ENCODE measurements at regions not wholly inside any gene's neighbourhood (a gene's known extent, or its start where the extent isn't known, plus 50 kb on each side); places are given as distances from the start of the nearest gene placed in this dataset.
"Not testable (repeated sequence)": the region's sequence is repeated elsewhere in the genome, so short reads cannot be mapped to it uniquely, and the experiment has no call there.

DNA sequence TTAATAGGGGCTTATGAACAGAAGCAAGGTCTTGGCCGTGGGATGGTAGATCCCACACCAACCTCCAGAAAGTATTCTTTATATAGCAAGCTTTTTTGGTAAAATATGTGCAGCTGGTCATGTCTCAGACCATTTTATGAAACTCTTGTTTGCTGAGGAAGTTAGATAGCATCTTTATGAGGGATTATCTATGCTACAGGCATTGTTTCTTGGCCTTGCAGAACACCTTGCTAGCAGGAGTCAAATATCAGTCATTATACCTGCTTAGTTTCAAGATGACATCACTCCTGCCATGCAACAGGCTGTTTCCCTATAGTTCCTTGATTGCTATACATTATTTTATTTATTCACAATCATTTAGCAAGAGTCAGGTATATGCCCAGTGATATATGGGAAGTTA, 84.8 kb upstream of the LRFN5 start:
- no peaks in the 10 kb centered on the region for H3K79me2 ChIP-seq (ENCODE audit: insufficient read depth, low read length)
- H2BK12ac ChIP-seq (ENCODE audit: insufficient read length, low read depth, low read length): no peak overlapping the region
- H3K9ac ChIP-seq (ENCODE audit: extremely low read depth, insufficient read length, low read length): no peak overlapping the region
- no peaks in the 10 kb centered on the region for H3K27me3 ChIP-seq (ENCODE audit: insufficient read depth, low read length)
- WGBS (ENCODE audit: extremely low coverage, insufficient read length, low lambda C conversion rate): no CpG with 5 or more reads among the region's 1 CpG
- H3K4me1 ChIP-seq (ENCODE audit: insufficient read depth, low read length): no peaks in the 10 kb centered on the region; the same call in 1 of the 2 replicates
- H3K27ac Mint-ChIP-seq: peak overlapping the region in 2 of 3 experiments; percentile 57 to 82; a peak in 2 of 7 replicates
- no peak overlapping the region for H4K8ac ChIP-seq (replicated peaks; ENCODE audit: insufficient read length, low read depth, low read length)
- TF ChIP-seq, protein P1, sequence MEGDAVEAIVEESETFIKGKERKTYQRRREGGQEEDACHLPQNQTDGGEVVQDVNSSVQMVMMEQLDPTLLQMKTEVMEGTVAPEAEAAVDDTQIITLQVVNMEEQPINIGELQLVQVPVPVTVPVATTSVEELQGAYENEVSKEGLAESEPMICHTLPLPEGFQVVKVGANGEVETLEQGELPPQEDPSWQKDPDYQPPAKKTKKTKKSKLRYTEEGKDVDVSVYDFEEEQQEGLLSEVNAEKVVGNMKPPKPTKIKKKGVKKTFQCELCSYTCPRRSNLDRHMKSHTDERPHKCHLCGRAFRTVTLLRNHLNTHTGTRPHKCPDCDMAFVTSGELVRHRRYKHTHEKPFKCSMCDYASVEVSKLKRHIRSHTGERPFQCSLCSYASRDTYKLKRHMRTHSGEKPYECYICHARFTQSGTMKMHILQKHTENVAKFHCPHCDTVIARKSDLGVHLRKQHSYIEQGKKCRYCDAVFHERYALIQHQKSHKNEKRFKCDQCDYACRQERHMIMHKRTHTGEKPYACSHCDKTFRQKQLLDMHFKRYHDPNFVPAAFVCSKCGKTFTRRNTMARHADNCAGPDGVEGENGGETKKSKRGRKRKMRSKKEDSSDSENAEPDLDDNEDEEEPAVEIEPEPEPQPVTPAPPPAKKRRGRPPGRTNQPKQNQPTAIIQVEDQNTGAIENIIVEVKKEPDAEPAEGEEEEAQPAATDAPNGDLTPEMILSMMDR (conservative IDR thresholded peaks at IDR 0.05): no peak
- no peaks in the 10 kb centered on the region for H4K20me1 ChIP-seq (ENCODE audit: control insufficient read depth, insufficient read depth, insufficient read length)
- no peak overlapping the region for H3K23ac ChIP-seq (ENCODE audit: insufficient read length, low read depth, low read length)
- no peak for DNase-seq
- no peaks in the 10 kb centered on the region for H3K9me3 ChIP-seq (ENCODE audit: control insufficient read depth, low read depth, low read length)
- no peak overlapping the region for H3K4me3 Mint-ChIP-seq
- H2AK5ac ChIP-seq (ENCODE audit: insufficient read length, low read length): no peak overlapping the region
- H2AFZ ChIP-seq (ENCODE audit: low read length): no peak overlapping the region
- H4K5ac ChIP-seq (ENCODE audit: insufficient read length, low read depth, low read length): no peak overlapping the region
- peaks cover 0 to 33% of the 10 kb centered on the region in 2 experiments; a peak in 2 of 4 replicates for H3K4me1 Mint-ChIP-seq
- H3K9me3 Mint-ChIP-seq: peaks cover 6 to 15% of the 10 kb centered on the region in 2 experiments; a peak in 4 of 5 replicates
- no peaks in the 10 kb centered on the region; the same call in none of the 2 replicates for H3K27me3 Mint-ChIP-seq (ENCODE audit: low read depth)
- peaks cover 7 to 13% (median 7%) of the 10 kb centered on the region in 3 experiments for H3K36me3 Mint-ChIP-seq (ENCODE audit: insufficient read depth in 1 of 3, low read depth in 3 of 3)
- no peak overlapping the region for H2BK5ac ChIP-seq (ENCODE audit: insufficient read length, low read length)
- H2BK120ac ChIP-seq (ENCODE audit: low read depth, low read length, poor library complexity, severe bottlenecking): no peak overlapping the region
- H2BK15ac ChIP-seq (ENCODE audit: low read depth, low read length): no peak overlapping the region
- no peak overlapping the region for H3K27ac ChIP-seq (ENCODE audit: insufficient read length, low read depth, low read length)
- H3K4me2 ChIP-seq (ENCODE audit: insufficient read depth, insufficient read length, low read length): no peak overlapping the region
- H3K23me2 ChIP-seq (ENCODE audit: insufficient read length, low read depth, low read length, poor library complexity, severe bottlenecking): no peaks in the 10 kb centered on the region
- no peak overlapping the region for H3K4ac ChIP-seq (ENCODE audit: low read depth, low read length)
- H3K79me1 ChIP-seq (ENCODE audit: insufficient read depth, low read depth, low read length, poor library complexity, severe bottlenecking): no peaks in the 10 kb centered on the region
- no peak overlapping the region for H4K91ac ChIP-seq (ENCODE audit: insufficient read length, low read depth, low read length)
- no peak overlapping the region for H2BK20ac ChIP-seq (ENCODE audit: low read depth, low read length, poor library complexity, severe bottlenecking)
- H3K56ac ChIP-seq (ENCODE audit: insufficient read length, low read depth, low read length): no peak overlapping the region
- no peak overlapping the region for H3K18ac ChIP-seq (ENCODE audit: insufficient read length, low read depth, low read length)
- no peak overlapping the region for H3K14ac ChIP-seq (ENCODE audit: insufficient read depth, low read length)
- no peak overlapping the region for H3T11ph ChIP-seq (ENCODE audit: low read length)

DNA sequence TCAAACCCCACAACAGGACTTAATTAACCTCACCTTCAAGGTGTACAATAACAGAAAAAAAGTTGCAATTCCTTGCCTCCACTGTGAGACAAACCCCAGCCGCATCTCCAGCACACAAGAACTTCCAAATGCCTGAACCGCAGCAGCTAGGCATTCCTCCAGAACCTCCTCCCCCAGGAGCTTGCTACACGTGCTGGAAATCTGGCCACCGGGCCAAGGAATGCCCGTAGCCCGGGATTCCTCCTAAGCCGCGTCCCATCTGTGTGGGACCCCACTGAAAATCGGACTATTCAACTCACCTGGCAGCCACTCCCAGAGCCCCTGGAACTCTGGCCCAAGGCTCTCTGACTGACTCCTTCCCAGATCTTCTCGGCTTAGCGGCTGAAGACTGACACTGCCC, 88.6 kb upstream of the LRFN5 start:
- not testable (repeated sequence) for H3K4me1 ChIP-seq (ENCODE audit: insufficient read depth, low read length); H2AK5ac ChIP-seq (ENCODE audit: insufficient read length, low read length); H3K9me3 ChIP-seq (ENCODE audit: control insufficient read depth, low read depth, low read length); H2BK120ac ChIP-seq (ENCODE audit: low read depth, low read length, poor library complexity, severe bottlenecking); H2AFZ ChIP-seq (ENCODE audit: low read length); H3K4me3 Mint-ChIP-seq; H2BK20ac ChIP-seq (ENCODE audit: low read depth, low read length, poor library complexity, severe bottlenecking); H4K8ac ChIP-seq (replicated peaks; ENCODE audit: insufficient read length, low read depth, low read length); H3K56ac ChIP-seq (ENCODE audit: insufficient read length, low read depth, low read length); H3K23ac ChIP-seq (ENCODE audit: insufficient read length, low read depth, low read length); H2BK5ac ChIP-seq (ENCODE audit: insufficient read length, low read length); H3K79me1 ChIP-seq (ENCODE audit: insufficient read depth, low read depth, low read length, poor library complexity, severe bottlenecking); H3K27me3 Mint-ChIP-seq (ENCODE audit: low read depth); H3K4ac ChIP-seq (ENCODE audit: low read depth, low read length); H3K23me2 ChIP-seq (ENCODE audit: insufficient read length, low read depth, low read length, poor library complexity, severe bottlenecking); H4K5ac ChIP-seq (ENCODE audit: insufficient read length, low read depth, low read length); H3K4me2 ChIP-seq (ENCODE audit: insufficient read depth, insufficient read length, low read length); H3K9ac ChIP-seq (ENCODE audit: extremely low read depth, insufficient read length, low read length); H3K27me3 ChIP-seq (ENCODE audit: insufficient read depth, low read length); H3K27ac ChIP-seq (ENCODE audit: insufficient read length, low read depth, low read length); H3T11ph ChIP-seq (ENCODE audit: low read length); H3K79me2 ChIP-seq (ENCODE audit: insufficient read depth, low read length); DNase-seq; H2BK12ac ChIP-seq (ENCODE audit: insufficient read length, low read depth, low read length); H3K18ac ChIP-seq (ENCODE audit: insufficient read length, low read depth, low read length); H4K91ac ChIP-seq (ENCODE audit: insufficient read length, low read depth, low read length); H4K20me1 ChIP-seq (ENCODE audit: control insufficient read depth, insufficient read depth, insufficient read length); H3K14ac ChIP-seq (ENCODE audit: insufficient read depth, low read length); H2BK15ac ChIP-seq (ENCODE audit: low read depth, low read length); H3K27ac Mint-ChIP-seq
- WGBS (ENCODE audit: extremely low coverage, insufficient read length, low lambda C conversion rate): no CpG with 5 or more reads among the region's 11 CpGs
- peaks cover 11 to 23% of the 10 kb centered on the region in 2 experiments; a peak in 4 of 5 replicates for H3K9me3 Mint-ChIP-seq
- H3K4me1 Mint-ChIP-seq: peaks cover 0 to 31% of the 10 kb centered on the region in 2 experiments; a peak in 3 of 4 replicates
- peaks cover 10 to 23% (median 14%) of the 10 kb centered on the region in 3 experiments for H3K36me3 Mint-ChIP-seq (ENCODE audit: insufficient read depth in 1 of 3, low read depth in 3 of 3)
